HL-60 (cell line): ENCODE measurements at regions not wholly inside any gene's neighbourhood (a gene's known extent, or its start where the extent isn't known, plus 50 kb on each side); places are given as distances from the start of the nearest gene placed in this dataset.

Experiments used
- DNase-seq, 2 experiments: peaks; one replicate each; pipeline ENCODE4 v3.0.0-alpha.2; 2010 to 2020; ENCODE audit warnings: low read depth in 1 of 2, low spot score in 1 of 2
- H3K27ac ChIP-seq: fragments of 250-450 bp; sonication (Bioruptor Pico); replicated peaks from 2 replicates; pipeline ENCODE4 v1.5.1; 2020; ENCODE audit warnings: mild to moderate bottlenecking, moderate library complexity
- H3K27me3 ChIP-seq: fragments of 250-450 bp; sonication (Bioruptor Pico); 2 replicates; pipeline ENCODE4 v1.5.1; 2021; ENCODE audit warnings: mild to moderate bottlenecking, moderate library complexity; ENCODE audit not compliant: insufficient read depth, poor library complexity, severe bottlenecking
- H3K4me3 ChIP-seq: replicated peaks from 2 replicates; pipeline ENCODE4 v1.5.1; 2011; ENCODE audit warnings: mild to moderate bottlenecking, control low read depth, low read length; ENCODE audit not compliant: insufficient read depth
- GABPA ChIP-seq: IDR thresholded peaks from 2 replicates; pipeline ENCODE4 v1.6.1; 2012; ENCODE audit warnings: low read depth
- POLR2AphosphoS5 ChIP-seq: IDR thresholded peaks from 2 replicates; pipeline ENCODE4 v1.6.1; 2012; ENCODE audit warnings: low read depth
- SPI1 ChIP-seq: IDR thresholded peaks from 2 replicates; pipeline ENCODE4 v1.6.1; 2012; ENCODE audit warnings: low read depth, mild to moderate bottlenecking, borderline replicate concordance
- TF ChIP-seq, protein P1 (sequence below): IDR thresholded peaks from 2 replicates; pipeline ENCODE4 v1.6.1; 2012; ENCODE audit warnings: low read depth; ENCODE audit not compliant: insufficient replicate concordance
- TF ChIP-seq, protein P2 (sequence below): IDR thresholded peaks from one replicate; pipeline ENCODE4 v1.5.1; 2011; ENCODE audit warnings: low read length, control low read depth, inconsistent platforms; ENCODE audit not compliant: insufficient read depth

DNA sequence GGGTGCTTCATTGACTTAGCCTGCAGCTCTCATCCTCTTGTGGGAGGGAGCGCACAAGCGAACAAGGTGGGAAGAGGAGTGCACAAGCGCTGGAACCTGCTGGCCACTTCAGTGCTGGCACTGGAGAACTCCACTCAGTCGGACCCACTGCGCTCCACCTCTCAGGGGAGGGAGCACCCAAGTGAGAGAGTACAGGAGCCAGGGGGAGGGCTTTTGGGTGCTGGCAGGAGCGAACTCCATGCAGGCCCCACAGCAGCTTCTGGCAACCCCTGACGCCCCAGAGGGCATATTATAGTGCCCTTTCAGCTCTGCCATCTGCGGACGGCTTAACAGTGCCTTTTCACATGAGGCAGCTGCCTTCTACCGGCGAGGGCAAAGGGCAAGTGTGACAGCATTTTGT is 774.2 kb upstream of the COX7C start:
- H3K27ac ChIP-seq = no peak overlapping the region
- no peak overlapping the region for H3K4me3 ChIP-seq
- TF ChIP-seq, protein P1, sequence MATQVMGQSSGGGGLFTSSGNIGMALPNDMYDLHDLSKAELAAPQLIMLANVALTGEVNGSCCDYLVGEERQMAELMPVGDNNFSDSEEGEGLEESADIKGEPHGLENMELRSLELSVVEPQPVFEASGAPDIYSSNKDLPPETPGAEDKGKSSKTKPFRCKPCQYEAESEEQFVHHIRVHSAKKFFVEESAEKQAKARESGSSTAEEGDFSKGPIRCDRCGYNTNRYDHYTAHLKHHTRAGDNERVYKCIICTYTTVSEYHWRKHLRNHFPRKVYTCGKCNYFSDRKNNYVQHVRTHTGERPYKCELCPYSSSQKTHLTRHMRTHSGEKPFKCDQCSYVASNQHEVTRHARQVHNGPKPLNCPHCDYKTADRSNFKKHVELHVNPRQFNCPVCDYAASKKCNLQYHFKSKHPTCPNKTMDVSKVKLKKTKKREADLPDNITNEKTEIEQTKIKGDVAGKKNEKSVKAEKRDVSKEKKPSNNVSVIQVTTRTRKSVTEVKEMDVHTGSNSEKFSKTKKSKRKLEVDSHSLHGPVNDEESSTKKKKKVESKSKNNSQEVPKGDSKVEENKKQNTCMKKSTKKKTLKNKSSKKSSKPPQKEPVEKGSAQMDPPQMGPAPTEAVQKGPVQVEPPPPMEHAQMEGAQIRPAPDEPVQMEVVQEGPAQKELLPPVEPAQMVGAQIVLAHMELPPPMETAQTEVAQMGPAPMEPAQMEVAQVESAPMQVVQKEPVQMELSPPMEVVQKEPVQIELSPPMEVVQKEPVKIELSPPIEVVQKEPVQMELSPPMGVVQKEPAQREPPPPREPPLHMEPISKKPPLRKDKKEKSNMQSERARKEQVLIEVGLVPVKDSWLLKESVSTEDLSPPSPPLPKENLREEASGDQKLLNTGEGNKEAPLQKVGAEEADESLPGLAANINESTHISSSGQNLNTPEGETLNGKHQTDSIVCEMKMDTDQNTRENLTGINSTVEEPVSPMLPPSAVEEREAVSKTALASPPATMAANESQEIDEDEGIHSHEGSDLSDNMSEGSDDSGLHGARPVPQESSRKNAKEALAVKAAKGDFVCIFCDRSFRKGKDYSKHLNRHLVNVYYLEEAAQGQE = no peak
- TF ChIP-seq SPI1 (no peak), POLR2AphosphoS5 (no peak), GABPA (no peak)
- TF ChIP-seq, protein P2, sequence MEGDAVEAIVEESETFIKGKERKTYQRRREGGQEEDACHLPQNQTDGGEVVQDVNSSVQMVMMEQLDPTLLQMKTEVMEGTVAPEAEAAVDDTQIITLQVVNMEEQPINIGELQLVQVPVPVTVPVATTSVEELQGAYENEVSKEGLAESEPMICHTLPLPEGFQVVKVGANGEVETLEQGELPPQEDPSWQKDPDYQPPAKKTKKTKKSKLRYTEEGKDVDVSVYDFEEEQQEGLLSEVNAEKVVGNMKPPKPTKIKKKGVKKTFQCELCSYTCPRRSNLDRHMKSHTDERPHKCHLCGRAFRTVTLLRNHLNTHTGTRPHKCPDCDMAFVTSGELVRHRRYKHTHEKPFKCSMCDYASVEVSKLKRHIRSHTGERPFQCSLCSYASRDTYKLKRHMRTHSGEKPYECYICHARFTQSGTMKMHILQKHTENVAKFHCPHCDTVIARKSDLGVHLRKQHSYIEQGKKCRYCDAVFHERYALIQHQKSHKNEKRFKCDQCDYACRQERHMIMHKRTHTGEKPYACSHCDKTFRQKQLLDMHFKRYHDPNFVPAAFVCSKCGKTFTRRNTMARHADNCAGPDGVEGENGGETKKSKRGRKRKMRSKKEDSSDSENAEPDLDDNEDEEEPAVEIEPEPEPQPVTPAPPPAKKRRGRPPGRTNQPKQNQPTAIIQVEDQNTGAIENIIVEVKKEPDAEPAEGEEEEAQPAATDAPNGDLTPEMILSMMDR = no peak
- no peak for DNase-seq
- H3K27me3 ChIP-seq = no peaks in the 10 kb centered on the region

DNA sequence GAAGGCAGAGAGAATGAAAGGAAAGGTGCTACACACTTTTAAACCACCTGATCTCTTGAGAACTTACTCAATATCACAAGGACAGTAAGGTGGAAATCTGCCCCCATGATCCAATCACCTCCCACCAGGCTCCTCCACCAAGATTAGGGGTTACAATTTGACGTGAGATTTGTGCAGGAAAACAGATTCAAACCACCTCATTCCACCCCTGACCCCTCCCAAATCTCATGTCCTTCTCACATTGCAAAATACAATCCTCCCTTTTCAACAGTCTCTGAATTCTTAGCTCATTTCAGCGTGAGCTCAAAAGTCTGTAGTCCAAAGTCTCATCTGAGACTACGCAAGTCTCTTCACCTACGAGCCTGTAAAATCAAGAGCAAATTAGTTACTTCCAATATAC is 768.3 kb upstream of the COX7C start:
- Histone ChIP-seq H3K27me3 (no peaks in the 10 kb centered on the region), H3K4me3 (no peak overlapping the region), H3K27ac (no peak overlapping the region)
- no peak for TF ChIP-seq POLR2AphosphoS5
- TF ChIP-seq, protein P2 = no peak
- no peak for TF ChIP-seq SPI1
- TF ChIP-seq, protein P1 = no peak
- no peak for TF ChIP-seq GABPA
- no peak for DNase-seq

DNA sequence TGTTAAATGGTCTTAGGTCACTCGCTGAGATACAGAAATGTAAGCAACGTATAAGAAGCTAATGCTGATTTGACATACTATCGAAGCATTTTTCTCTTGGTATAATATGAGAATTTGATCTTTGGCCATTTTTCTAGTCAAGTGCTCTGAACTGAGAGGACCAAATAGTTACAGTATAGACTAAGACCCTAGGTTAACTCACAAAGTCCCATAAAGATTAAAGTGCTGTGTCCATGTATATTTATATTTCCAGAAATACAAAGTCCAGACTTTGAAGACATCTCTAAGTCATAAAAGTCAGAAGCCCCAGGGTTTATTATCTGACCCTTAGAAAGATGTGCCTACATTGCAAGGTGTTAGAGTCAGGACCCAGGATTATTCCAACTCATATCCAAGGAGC is 752.4 kb upstream of the COX7C start:
- TF ChIP-seq, protein P1 = no peak
- TF ChIP-seq SPI1 (no peak), POLR2AphosphoS5 (no peak), GABPA (no peak)
- TF ChIP-seq, protein P2 = no peak
- H3K27ac ChIP-seq = no peak overlapping the region
- no peaks in the 10 kb centered on the region for H3K27me3 ChIP-seq
- no peak overlapping the region for H3K4me3 ChIP-seq
- DNase-seq = no peak
